HCT116 (cell line): ENCODE measurements at regions not wholly inside any gene's neighbourhood (a gene's known extent, or its start where the extent isn't known, plus 50 kb on each side); places are given as distances from the start of the nearest gene placed in this dataset.

Source experiments
- ATAC-seq: fragments of 200-7000 bp; cut with Tn5 transposase; 2 replicates; pipeline ENCODE4 v1.9.1; 2020; ENCODE audit warnings: mild to moderate bottlenecking, moderate library complexity
- BruUV-seq: library from RNA; stranded (reverse); fragments of 400-500 nt; replicated peaks from 2 replicates; lab custom pipeline; 2021; lab: Mats Ljungman, UMichigan
- CTCF ChIA-PET: fragments of 300-600 bp; sonication (Branson Sonifier 250); formaldehyde crosslinking; loops from one replicate; lab custom pipeline; 2021; ENCODE audit warnings: antibody characterized with exemption; lab: Charles Lee
- POLR2A ChIA-PET: fragments of 300-600, 350-600 bp; sonication (Branson Sonifier 250); formaldehyde crosslinking; loops from one replicate; lab custom pipeline; 2021; ENCODE audit warnings: antibody characterized with exemption; lab: Charles Lee
- RAD21 ChIA-PET, 2 experiments: fragments of 300-600 bp; sonication (Branson Sonifier 250); formaldehyde crosslinking; loops; one replicate each; lab custom pipeline; 2023; ENCODE audit warnings: low total read pairs in 2 of 2; ENCODE audit not compliant: uncharacterized antibody in 2 of 2, unreplicated experiment in 2 of 2, low non-redundant PET in 1 of 2; lab: Charles Lee
- DNase-seq: peaks from one replicate; pipeline ENCODE4 v3.0.0-alpha.2; 2010; ENCODE audit warnings: low read depth, low spot score
- H2AFZ ChIP-seq: fragments of 200-600 bp; shearing (Covaris generic), sonication (generic); 2 replicates; pipeline ENCODE4 v1.6.1; 2017; ENCODE audit warnings: low read depth, mixed run types, mixed read lengths, antibody characterized with exemption, low read length; ENCODE audit not compliant: poor library complexity, severe bottlenecking
- H3K27ac ChIP-seq: 2 replicates; pipeline ENCODE4 v1.5.1; 2012; ENCODE audit warnings: low read depth, low read length
- H3K27me3 ChIP-seq: fragments of 200-600 bp; sonication (generic); 2 replicates; pipeline ENCODE4 v1.6.1; 2016; ENCODE audit warnings: mixed run types, low read length, mixed read lengths; ENCODE audit not compliant: insufficient read depth
- H3K36me3 ChIP-seq, 2 experiments: fragments of 200-500 bp in 1 of 2; fragments of 200-600 bp in 1 of 2; sonication (Bioruptor generic) in 1 of 2; sonication (generic) in 1 of 2; 2 replicates each; pipeline versions ENCODE4 v1.5.1 to v1.6.1; 2014 to 2016; ENCODE audit warnings: low read length in 2 of 2, inconsistent platforms in 1 of 2, mixed read lengths in 1 of 2, mixed run types in 1 of 2; ENCODE audit not compliant: insufficient read depth in 2 of 2, control insufficient read depth in 1 of 2
- H3K4me1 ChIP-seq, 2 experiments: fragments of 200-600 bp in 1 of 2; sonication (generic) in 1 of 2; 2 replicates each; pipeline versions ENCODE4 v1.5.1 to v1.6.1; 2012 to 2017; ENCODE audit warnings: low read length in 2 of 2, inconsistent platforms in 1 of 2, mild to moderate bottlenecking in 1 of 2, mixed read lengths in 1 of 2, mixed run types in 1 of 2, moderate library complexity in 1 of 2; ENCODE audit not compliant: insufficient read depth in 2 of 2, control insufficient read depth in 1 of 2
- H3K4me2 ChIP-seq: fragments of 200-600 bp; sonication (generic); 2 replicates; pipeline ENCODE4 v1.6.1; 2017; ENCODE audit warnings: mixed run types, low read length, mixed read lengths
- H3K4me3 ChIP-seq, 2 experiments: fragments of 200-600 bp in 1 of 2; sonication (generic) in 1 of 2; replicated peaks in 1 of 2; 2 replicates each; pipeline ENCODE4 v1.5.1; 2011 to 2016; ENCODE audit warnings: low read length in 2 of 2, control low read depth in 1 of 2, low read depth in 1 of 2, mild to moderate bottlenecking in 1 of 2, mixed read lengths in 1 of 2, mixed run types in 1 of 2
- H3K79me2 ChIP-seq: fragments of 200-600 bp; sonication (generic); 2 replicates; pipeline ENCODE4 v1.6.1; 2017; ENCODE audit warnings: mild to moderate bottlenecking, mixed run types, low read length, moderate library complexity, mixed read lengths; ENCODE audit not compliant: insufficient read depth
- H3K9ac ChIP-seq: fragments of 200-600 bp; sonication (generic); 2 replicates; pipeline ENCODE4 v1.6.1; 2016; ENCODE audit warnings: low read length, mixed read lengths
- H3K9me2 ChIP-seq: fragments of 200-600 bp; sonication (generic), shearing (Covaris generic); 2 replicates; pipeline ENCODE4 v1.6.1; 2017; ENCODE audit warnings: mixed run types, mild to moderate bottlenecking, moderate library complexity; ENCODE audit not compliant: insufficient read depth
- H3K9me3 ChIP-seq, 2 experiments: fragments of 200-500 bp in 1 of 2; fragments of 200-600 bp in 1 of 2; sonication (Bioruptor generic) in 1 of 2; sonication (generic) in 1 of 2; 2 replicates each; pipeline ENCODE4 v1.6.1; 2014 to 2017; ENCODE audit warnings: low read length in 2 of 2, mixed read lengths in 2 of 2, inconsistent platforms in 1 of 2, low read depth in 1 of 2, mild to moderate bottlenecking in 1 of 2, mixed run types in 1 of 2, moderate library complexity in 1 of 2; ENCODE audit not compliant: control insufficient read depth in 1 of 2, insufficient read depth in 1 of 2
- H4K20me1 ChIP-seq: fragments of 200-600 bp; sonication (generic), shearing (Covaris generic); 2 replicates; pipeline ENCODE4 v1.6.1; 2017; ENCODE audit warnings: mixed run types, mild to moderate bottlenecking, moderate library complexity; ENCODE audit not compliant: insufficient read depth
- CBX3 ChIP-seq: IDR thresholded peaks from 2 replicates; pipeline ENCODE4 v1.6.1; 2012; ENCODE audit warnings: low read depth
- ELF1 ChIP-seq: IDR thresholded peaks from 2 replicates; pipeline ENCODE4 v1.6.1; 2012; ENCODE audit warnings: low read depth, borderline replicate concordance
- EZH2phosphoT487 ChIP-seq: fragments of 200-600 bp; IDR thresholded peaks from 2 replicates; pipeline ENCODE4 v1.6.1; 2018; ENCODE audit warnings: antibody characterized with exemption, borderline replicate concordance
- SP1 ChIP-seq: IDR thresholded peaks from 2 replicates; pipeline ENCODE4 v1.6.1; 2012; ENCODE audit warnings: low read depth
- YY1 ChIP-seq: IDR thresholded peaks from 2 replicates; pipeline ENCODE4 v1.6.1; 2011; ENCODE audit warnings: low read length, low read depth, moderate library complexity, mild to moderate bottlenecking; ENCODE audit not compliant: insufficient replicate concordance; ENCODE audit errors: extremely low read depth
- ZFX ChIP-seq: fragments of 450-650 bp; IDR thresholded peaks from 2 replicates; pipeline ENCODE4 v1.6.1; 2017
- intact Hi-C: fragments of 100-400 bp; cut with micrococcal nuclease; formaldehyde crosslinking; loops from 2 replicates; pipeline ENCODE4 v1.10.0; 2022
- TF ChIP-seq, protein P1 (sequence below): IDR thresholded peaks from 2 replicates; pipeline ENCODE4 v1.6.1; 2012
- TF ChIP-seq, protein P2 (sequence below): IDR thresholded peaks from 2 replicates; pipeline ENCODE4 v1.6.1; 2012
- TF ChIP-seq, protein P3 (sequence below): IDR thresholded peaks from 2 replicates; pipeline ENCODE4 v1.6.1; 2011; ENCODE audit warnings: mild to moderate bottlenecking, low read length, moderate library complexity; ENCODE audit not compliant: insufficient replicate concordance; ENCODE audit errors: extremely low read depth
- TF ChIP-seq, protein P4 (sequence below), 3 experiments: fragments of 200-600 bp in 1 of 3; sonication (generic) in 1 of 3; IDR thresholded peaks in 2 of 3; conservative IDR thresholded peaks in 1 of 3; 2 replicates each; pipeline ENCODE4 v1.5.1; 2012 to 2017; ENCODE audit warnings: low read depth in 2 of 3, low read length in 2 of 3, antibody characterized with exemption in 1 of 3, borderline replicate concordance in 1 of 3, control low read depth in 1 of 3, mild to moderate bottlenecking in 1 of 3, mixed read lengths in 1 of 3, mixed run types in 1 of 3, moderate library complexity in 1 of 3; ENCODE audit not compliant: insufficient read depth in 1 of 3
- TF ChIP-seq, protein P5 (sequence below): IDR thresholded peaks from 2 replicates; pipeline ENCODE4 v1.6.1; 2012; ENCODE audit warnings: low read depth

DNA sequence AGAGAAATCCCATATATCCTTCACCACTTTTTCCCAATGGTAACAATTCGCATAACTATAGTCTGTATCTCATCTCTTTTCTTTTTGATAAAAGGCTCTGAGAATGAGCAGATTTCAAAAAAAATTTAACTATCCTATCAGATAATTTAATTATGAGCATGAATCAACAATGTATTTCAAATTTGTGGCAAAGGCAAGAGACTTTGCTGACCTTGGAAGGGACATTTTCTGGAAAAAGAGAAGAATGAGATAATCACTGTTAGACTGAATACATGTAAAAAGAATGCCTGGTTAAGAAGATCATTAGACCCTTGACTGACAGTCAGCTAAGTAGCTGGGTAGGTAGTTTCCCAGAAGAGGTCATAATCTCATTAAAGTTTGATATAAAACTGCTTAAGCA, 428.4 kb upstream of the XYLT1 start:
- H3K9ac ChIP-seq = no peak overlapping the region
- no peaks in the 10 kb centered on the region for H3K79me2 ChIP-seq
- TF ChIP-seq CBX3 (no peak), ZFX (no peak), EZH2phosphoT487 (no peak), SP1 (no peak), ELF1 (no peak), YY1 (no peak)
- TF ChIP-seq, protein P1, sequence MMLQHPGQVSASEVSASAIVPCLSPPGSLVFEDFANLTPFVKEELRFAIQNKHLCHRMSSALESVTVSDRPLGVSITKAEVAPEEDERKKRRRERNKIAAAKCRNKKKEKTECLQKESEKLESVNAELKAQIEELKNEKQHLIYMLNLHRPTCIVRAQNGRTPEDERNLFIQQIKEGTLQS = no peak
- TF ChIP-seq, protein P2, sequence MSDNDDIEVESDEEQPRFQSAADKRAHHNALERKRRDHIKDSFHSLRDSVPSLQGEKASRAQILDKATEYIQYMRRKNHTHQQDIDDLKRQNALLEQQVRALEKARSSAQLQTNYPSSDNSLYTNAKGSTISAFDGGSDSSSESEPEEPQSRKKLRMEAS = no peak
- TF ChIP-seq, protein P3, sequence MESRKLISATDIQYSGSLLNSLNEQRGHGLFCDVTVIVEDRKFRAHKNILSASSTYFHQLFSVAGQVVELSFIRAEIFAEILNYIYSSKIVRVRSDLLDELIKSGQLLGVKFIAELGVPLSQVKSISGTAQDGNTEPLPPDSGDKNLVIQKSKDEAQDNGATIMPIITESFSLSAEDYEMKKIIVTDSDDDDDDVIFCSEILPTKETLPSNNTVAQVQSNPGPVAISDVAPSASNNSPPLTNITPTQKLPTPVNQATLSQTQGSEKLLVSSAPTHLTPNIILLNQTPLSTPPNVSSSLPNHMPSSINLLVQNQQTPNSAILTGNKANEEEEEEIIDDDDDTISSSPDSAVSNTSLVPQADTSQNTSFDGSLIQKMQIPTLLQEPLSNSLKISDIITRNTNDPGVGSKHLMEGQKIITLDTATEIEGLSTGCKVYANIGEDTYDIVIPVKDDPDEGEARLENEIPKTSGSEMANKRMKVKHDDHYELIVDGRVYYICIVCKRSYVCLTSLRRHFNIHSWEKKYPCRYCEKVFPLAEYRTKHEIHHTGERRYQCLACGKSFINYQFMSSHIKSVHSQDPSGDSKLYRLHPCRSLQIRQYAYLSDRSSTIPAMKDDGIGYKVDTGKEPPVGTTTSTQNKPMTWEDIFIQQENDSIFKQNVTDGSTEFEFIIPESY = no peak
- TF ChIP-seq, protein P4, sequence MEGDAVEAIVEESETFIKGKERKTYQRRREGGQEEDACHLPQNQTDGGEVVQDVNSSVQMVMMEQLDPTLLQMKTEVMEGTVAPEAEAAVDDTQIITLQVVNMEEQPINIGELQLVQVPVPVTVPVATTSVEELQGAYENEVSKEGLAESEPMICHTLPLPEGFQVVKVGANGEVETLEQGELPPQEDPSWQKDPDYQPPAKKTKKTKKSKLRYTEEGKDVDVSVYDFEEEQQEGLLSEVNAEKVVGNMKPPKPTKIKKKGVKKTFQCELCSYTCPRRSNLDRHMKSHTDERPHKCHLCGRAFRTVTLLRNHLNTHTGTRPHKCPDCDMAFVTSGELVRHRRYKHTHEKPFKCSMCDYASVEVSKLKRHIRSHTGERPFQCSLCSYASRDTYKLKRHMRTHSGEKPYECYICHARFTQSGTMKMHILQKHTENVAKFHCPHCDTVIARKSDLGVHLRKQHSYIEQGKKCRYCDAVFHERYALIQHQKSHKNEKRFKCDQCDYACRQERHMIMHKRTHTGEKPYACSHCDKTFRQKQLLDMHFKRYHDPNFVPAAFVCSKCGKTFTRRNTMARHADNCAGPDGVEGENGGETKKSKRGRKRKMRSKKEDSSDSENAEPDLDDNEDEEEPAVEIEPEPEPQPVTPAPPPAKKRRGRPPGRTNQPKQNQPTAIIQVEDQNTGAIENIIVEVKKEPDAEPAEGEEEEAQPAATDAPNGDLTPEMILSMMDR (IDR thresholded peaks at IDR 0.05 in 2 of 3, conservative IDR thresholded peaks at IDR 0.05 in 1 of 3; ENCODE audit: borderline replicate concordance in 1 of 3, insufficient read depth in 1 of 3, low read depth in 2 of 3, low read length in 2 of 3) = no peak
- TF ChIP-seq, protein P5, sequence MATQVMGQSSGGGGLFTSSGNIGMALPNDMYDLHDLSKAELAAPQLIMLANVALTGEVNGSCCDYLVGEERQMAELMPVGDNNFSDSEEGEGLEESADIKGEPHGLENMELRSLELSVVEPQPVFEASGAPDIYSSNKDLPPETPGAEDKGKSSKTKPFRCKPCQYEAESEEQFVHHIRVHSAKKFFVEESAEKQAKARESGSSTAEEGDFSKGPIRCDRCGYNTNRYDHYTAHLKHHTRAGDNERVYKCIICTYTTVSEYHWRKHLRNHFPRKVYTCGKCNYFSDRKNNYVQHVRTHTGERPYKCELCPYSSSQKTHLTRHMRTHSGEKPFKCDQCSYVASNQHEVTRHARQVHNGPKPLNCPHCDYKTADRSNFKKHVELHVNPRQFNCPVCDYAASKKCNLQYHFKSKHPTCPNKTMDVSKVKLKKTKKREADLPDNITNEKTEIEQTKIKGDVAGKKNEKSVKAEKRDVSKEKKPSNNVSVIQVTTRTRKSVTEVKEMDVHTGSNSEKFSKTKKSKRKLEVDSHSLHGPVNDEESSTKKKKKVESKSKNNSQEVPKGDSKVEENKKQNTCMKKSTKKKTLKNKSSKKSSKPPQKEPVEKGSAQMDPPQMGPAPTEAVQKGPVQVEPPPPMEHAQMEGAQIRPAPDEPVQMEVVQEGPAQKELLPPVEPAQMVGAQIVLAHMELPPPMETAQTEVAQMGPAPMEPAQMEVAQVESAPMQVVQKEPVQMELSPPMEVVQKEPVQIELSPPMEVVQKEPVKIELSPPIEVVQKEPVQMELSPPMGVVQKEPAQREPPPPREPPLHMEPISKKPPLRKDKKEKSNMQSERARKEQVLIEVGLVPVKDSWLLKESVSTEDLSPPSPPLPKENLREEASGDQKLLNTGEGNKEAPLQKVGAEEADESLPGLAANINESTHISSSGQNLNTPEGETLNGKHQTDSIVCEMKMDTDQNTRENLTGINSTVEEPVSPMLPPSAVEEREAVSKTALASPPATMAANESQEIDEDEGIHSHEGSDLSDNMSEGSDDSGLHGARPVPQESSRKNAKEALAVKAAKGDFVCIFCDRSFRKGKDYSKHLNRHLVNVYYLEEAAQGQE = no peak
- no TSS peak for BruUV-seq
- no peak overlapping the region for H2AFZ ChIP-seq
- POLR2A ChIA-PET = no interaction called here
- H3K27me3 ChIP-seq = peaks cover 26% of the 10 kb centered on the region
- CTCF ChIA-PET = no interaction called here
- no peak overlapping the region for H3K27ac ChIP-seq
- no peak for DNase-seq
- H3K4me3 ChIP-seq = no peak overlapping the region
- H3K36me3 ChIP-seq = no peaks in the 10 kb centered on the region
- no peaks in the 10 kb centered on the region for H3K4me1 ChIP-seq
- no peak overlapping the region for H3K4me2 ChIP-seq
- no peak for ATAC-seq
- no peaks in the 10 kb centered on the region for H3K9me3 ChIP-seq
- H4K20me1 ChIP-seq = no peaks in the 10 kb centered on the region
- no peaks in the 10 kb centered on the region for H3K9me2 ChIP-seq
- RAD21 ChIA-PET = no interaction called here
- intact Hi-C loops = no loop called here
